Activated CD4-positive, CD25-positive, alpha-beta regulatory T cell treated with anti-CD3 and anti-CD28 coated beads, Interleukin-2, amount 50 U/mL, for 72 hours (primary cell): ENCODE measurements at regions not wholly inside any gene's neighbourhood (a gene's known extent, or its start where the extent isn't known, plus 50 kb on each side); places are given as distances from the start of the nearest gene placed in this dataset.
A peak's percentile ranks its signal among the peaks of the same experiment; 100 is the strongest.
"Not testable (repeated sequence)": the region's sequence is repeated elsewhere in the genome, so short reads cannot be mapped to it uniquely, and the experiment has no call there.

Experiments
- DNase-seq: peaks from one replicate; pipeline ENCODE4 v3.0.0; 2021

- no peak for DNase-seq
Measured at GRCh38 chr11:88061111-88061510, 114.1 kb downstream of the RAB38 start.

- DNase-seq: no peak
Measured at GRCh38 chr11:88059326-88059725, 115.9 kb downstream of the RAB38 start.

- no peak for DNase-seq
Measured at GRCh38 chr11:88051396-88051795, 123.8 kb downstream of the RAB38 start.

GRCh38 chr11:88050247-88050646, 125.0 kb downstream of the RAB38 start:
- DNase-seq: no peak

- DNase-seq: not testable (repeated sequence)
Measured at GRCh38 chr11:88045288-88045687, 130.0 kb downstream of the RAB38 start.

GRCh38 chr11:88044658-88045057, 130.6 kb downstream of the RAB38 start:
- not testable (repeated sequence) for DNase-seq

- DNase-seq: no peak
Measured at GRCh38 chr11:88043149-88043548, 132.1 kb downstream of the RAB38 start.

- no peak for DNase-seq
Measured at GRCh38 chr11:88042647-88043046, 132.6 kb downstream of the RAB38 start.

- no peak for DNase-seq
Measured at GRCh38 chr11:88042238-88042637, 133.0 kb downstream of the RAB38 start.

- DNase-seq: no peak
Measured at GRCh38 chr11:88041679-88042078, 133.6 kb downstream of the RAB38 start.

GRCh38 chr11:88040148-88040496, 135.1 kb downstream of the RAB38 start:
- no peak for DNase-seq

- no peak for DNase-seq
Measured at GRCh38 chr11:88039476-88040147, 135.6 kb downstream of the RAB38 start.

GRCh38 chr11:88038063-88038462, 137.2 kb downstream of the RAB38 start:
- no peak for DNase-seq

- DNase-seq: no peak
Measured at GRCh38 chr11:88036701-88037100, 138.5 kb downstream of the RAB38 start.

GRCh38 chr11:88035271-88035670, 140.0 kb downstream of the RAB38 start:
- no peak for DNase-seq

GRCh38 chr11:88017666-88018065, 157.6 kb downstream of the RAB38 start:
- no peak for DNase-seq

GRCh38 chr11:88016392-88017170, 158.7 kb downstream of the RAB38 start:
- peak; percentile 32 for DNase-seq

GRCh38 chr11:88015170-88015569, 160.1 kb downstream of the RAB38 start:
- DNase-seq: no peak

GRCh38 chr11:88013508-88014065, 161.7 kb downstream of the RAB38 start:
- DNase-seq: no peak

GRCh38 chr11:88012456-88012855, 162.8 kb downstream of the RAB38 start:
- DNase-seq: no peak

GRCh38 chr11:87976009-87976408, 199.2 kb downstream of the RAB38 start:
- no peak for DNase-seq

GRCh38 chr11:87974797-87975196, 200.4 kb downstream of the RAB38 start:
- no peak for DNase-seq

GRCh38 chr11:87972133-87972532, 203.1 kb downstream of the RAB38 start:
- no peak for DNase-seq

GRCh38 chr11:87971354-87971753, 203.9 kb downstream of the RAB38 start:
- DNase-seq: no peak
